ENCODE measurements at regions not wholly inside any gene's neighbourhood (a gene's known extent, or its start where the extent isn't known, plus 50 kb on each side); places are given as distances from the start of the nearest gene placed in this dataset.

DNA sequence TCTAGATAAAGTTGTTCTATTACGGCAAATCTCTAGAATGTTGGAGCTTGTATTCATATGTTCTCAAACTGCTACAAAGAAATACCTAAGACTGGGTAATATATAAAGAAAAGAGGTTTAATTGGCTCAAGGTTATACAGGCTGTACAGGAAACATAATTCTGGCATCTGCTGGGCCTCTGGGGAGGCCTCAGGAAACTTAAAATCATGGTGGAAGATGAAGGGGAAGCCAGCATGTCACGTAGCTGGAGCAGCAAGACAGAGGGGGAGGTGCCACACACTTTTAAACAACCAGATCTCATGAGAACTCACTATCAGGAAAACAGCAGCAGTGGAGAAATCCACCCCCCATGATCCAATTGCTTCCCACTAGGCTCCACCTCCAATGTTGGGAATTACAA lies 390.4 kb upstream of the ADGRL4 start:
- DNase-seq: no peak

DNA sequence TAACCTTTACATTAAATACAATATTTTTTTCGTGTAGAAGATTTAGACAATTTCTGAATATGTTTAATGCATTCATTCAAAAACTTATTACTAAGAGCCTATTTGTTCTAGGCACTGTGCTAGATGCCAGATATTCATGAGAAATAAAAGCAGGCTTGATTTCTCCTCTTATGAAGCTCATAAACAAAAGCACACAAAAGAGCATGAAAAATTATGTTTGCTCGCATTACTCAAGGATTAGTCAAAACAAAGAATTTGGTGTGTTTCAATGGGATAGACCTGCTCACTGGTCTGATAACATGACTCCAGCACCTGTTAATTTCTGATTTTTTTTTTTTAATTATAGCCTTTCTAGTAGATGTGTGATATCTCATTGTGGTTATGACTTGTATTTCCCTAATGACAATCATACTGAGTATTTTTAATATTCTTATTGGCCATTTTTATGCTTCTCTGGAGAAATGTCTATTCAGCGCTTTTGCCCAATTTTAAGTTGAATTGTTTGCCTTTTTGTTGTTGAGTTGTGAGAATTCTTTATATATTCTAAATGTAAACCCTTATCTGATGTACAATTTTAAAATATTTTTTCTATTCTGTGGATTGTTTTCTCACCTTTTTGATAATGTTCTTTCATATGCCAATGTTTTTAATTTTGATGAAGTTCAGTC lies 382.3 kb upstream of the ADGRL4 start:
- DNase-seq: no peak

DNA sequence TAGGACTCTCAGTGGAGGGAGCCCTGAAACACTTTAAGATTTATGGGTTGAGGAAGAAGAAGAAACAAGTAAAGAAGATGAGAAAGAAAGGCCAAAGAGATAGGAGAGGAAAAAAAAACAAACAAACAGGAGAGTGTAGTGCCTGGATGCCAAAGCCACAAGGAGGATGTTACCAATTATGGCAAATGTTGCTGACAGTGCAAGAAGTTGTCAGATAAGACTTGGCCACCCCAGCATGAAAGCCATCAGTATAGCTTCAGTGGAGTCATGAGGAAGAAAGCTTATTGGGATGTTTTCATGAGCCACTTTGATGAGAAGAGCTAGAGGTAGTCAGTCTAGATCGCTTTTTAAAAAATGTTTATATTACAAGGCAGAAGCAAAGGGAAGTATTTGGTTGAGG lies 380.2 kb upstream of the ADGRL4 start:
- no peak for DNase-seq

DNA sequence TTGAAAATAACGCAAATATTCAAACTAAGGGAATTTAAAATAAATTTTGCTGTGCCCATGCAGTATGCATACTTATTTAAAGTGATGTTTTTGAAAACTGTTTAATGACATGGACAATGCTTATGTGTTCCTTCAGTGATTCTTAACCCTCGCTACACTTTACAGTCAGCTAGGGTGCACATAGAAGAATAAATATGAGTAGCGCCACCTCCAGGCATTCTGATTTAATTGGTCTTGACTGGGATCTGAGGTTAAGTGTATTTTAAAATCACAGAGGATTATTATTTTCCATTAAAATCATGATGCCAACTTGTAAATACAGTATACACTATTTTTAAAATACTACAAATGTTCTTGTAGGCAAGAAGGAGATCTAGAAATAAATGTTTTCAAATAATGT lies 373.5 kb upstream of the ADGRL4 start:
- no peak for DNase-seq

DNA sequence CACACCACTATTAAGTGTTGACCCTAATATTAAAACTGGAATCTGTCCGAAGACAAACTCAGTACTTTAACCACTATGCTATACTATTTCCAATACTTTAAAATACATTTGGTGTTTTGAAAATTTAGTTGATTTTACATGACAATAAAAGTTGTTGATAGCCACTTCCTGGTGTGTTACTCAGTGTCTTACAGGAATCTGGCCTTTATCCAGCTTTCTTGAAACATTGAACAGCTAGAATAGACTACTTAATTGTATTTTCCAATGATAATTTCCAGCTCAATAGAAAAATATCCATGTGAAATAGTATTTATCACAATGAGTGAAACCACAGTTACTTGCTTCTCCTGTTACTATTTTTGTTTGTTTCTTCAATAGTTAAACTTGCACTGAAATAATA lies 369.6 kb upstream of the ADGRL4 start:
- DNase-seq: no peak

DNA sequence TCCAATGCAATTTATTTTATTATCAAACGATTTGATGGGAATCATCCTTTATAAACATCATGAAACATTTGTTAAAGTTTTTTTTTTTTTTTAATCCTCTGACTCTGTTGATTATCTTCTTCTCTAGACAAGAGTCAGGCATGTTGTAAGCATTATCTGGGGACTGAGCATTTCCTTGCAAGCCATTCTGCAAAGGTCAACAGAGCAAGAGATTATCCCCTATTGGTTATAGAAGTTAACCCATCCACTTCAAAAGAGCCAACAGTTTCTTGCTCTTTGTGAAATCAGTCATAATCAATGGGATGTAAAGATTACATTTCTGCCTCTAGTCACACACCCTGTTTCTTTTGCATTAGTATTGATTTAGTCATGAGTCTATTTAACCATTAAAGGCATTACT lies 368.8 kb upstream of the ADGRL4 start:
- DNase-seq: no peak

DNA sequence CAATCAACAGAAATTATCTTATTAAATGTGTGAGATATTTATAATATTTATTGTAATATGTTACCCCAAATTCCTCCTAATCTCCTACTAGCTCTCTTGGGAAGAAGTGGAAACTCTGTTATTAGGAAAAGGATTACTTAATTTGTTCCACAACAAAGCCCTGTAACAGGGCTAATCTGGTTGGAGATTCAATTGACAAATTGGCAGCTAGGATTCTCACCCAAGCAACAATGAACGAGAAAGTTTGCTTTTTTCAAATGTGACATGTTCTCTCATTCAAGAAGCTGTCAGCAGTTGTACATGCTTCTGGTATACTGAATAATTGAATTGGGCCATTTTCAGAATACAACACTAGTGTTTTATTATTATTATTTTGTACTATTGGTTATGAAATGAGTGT lies 367.9 kb upstream of the ADGRL4 start:
- DNase-seq: no peak

DNA sequence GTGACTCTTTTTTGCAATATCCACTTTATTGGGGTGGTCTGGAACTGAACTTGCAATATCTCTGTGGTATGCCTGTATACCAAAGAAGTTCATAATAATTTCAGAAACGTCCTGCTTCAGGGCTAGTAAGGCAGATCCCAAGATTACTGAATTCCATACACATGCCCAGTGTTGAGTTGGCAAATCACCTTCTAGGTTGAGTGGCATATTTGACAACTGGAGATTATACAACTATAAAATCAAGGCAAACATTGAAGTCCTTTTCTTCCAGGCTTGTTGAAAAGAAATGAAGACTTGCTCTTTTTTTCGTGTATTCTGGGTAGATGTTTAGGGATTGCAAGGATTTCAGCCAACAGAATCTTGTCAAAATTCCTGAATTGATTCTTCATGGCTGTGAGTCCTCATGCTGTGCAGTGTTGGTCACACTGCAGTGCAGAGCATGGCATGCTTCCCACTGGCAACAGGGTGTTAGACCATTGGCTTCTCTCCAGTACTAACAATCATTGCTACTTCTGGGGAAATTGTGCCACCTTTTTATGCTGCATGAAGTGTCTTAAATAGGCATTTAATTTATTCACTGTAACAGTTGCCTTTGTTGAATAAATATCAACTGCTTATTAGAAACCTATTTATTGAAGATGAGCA lies 367.1 kb upstream of the ADGRL4 start:
- no peak for DNase-seq

DNA sequence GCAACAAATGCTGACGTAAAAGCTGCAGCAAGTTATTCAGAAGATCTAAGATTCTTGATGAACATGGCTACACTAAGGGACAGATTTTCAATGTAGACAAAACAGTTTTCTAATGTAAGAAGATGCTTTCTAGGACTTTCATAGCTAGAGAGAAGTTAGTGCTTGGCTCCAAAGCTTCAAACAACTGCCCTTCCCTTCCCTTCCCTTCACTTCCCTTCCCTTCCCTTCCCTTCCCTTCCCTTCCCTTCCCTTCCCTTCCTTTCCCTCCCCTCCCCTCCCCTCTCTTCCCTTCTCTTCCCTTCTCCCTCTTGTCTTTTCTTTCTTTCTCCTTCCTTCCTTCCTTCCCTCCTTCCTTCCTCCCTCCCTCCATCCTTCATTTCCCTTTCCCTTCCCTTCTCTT lies 365.3 kb upstream of the ADGRL4 start:
- no peak for DNase-seq

DNA sequence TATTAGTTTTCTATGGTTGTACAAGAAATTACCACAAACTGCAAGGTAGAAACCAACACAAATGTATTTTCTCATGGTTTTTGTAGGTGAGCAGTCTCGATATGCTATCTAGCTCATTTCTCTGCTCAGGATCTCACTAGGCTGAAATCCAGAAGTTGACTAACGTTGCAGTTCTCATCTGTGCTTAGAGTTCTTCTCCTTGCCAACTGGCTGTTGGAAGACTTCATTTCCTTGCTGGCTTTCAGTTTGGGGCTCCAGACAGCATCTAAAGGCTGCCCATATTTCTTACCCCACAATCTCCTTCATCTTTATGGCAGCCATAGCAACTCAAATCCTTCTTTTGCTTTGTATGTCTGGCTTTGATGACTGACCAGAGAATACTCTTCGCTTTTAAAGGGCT lies 362.6 kb upstream of the ADGRL4 start:
- no peak for DNase-seq

DNA sequence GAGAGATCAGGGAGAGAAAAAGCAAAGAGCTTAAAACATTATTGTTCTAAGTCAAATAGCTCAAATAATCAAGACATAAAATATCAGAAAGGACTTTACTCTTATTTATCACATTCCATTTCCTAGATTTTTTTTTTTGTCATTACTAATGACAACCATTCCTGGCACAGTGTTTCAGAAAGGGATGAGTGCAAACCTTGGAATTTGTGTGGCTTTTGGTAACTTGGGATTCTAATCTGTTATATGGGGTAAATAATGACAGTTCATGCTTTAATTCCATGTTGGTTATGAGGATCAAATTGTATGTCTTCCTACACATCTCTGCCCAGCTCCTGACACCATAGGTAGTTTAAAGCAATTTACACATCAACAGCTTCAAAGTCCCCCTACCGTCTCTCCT lies 358.4 kb upstream of the ADGRL4 start:
- no peak for DNase-seq

DNA sequence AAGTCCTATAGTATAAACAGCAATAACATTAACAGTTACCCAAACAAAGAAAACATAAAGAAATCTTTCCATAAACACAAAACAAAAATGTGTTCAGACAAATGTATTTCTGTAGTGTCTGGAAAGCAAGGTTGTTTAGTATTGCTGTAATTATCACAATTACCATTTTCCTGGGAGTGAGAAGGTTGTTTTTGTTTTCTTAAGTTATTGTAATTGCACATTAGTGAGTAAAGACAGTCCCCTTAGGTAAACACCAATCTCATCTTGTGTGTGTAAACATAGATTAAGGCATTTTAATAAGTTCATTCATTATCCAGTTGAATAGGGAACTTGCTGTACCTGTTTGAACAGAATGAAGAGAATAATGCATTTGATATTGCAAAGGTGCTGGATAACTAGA lies 356.9 kb upstream of the ADGRL4 start:
- no peak for DNase-seq

DNA sequence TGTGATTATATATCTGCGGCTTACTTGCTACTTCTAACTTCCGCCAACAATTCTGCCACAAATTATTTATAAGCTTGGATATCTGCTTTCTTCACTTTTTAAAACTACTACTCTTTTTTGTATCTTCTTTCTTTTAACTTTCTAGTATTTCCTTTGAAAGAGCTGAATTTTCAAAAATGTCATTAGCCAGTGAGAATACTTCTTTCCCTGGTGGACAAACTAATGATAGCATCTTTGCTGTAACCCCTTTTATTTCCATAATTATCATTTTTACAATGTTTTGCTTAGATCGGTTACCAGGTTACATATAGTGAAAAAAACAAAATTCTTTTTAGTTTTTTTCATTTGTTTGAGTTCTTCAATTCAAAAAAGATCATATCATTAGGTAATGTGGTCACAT lies 355.9 kb upstream of the ADGRL4 start:
- DNase-seq: no peak

DNA sequence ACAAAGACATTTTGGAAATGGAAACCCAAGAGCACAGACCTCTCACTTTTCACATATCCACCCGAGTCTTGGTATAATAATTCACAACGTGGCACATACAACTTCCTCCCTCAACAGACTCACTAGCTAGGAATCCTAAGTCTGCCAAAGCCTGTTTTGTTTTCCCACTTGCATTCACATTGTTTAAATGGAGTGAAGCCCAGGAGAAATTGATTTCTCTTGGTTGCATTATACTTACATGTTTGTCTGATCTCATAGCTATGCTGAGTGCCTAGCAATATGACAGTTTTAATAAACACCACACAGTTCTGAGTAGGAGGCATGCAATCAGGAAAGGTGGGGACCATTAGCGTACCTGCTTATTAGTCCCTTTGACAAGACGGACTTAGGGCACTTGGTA lies 348.6 kb upstream of the ADGRL4 start:
- no peak for DNase-seq

DNA sequence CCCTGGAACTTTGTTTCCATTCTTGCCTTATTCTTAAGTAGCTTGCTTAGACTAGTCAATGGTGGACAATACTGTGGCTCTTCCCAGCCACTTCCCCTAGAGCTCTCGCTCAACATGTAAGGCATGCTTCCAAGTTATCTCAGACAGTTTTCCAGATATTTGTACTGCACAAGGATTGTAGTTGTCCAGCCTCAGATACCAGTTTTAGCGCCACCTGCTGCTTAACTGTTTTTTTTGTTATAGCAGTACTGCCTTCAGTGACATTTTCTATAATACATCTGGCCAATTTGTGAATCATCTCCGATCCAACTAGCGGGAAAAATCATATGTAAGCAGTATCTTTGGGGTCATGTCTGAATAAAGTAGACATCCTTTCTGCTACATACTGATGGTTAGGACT lies 346.7 kb upstream of the ADGRL4 start:
- DNase-seq: peak; percentile 21

DNA sequence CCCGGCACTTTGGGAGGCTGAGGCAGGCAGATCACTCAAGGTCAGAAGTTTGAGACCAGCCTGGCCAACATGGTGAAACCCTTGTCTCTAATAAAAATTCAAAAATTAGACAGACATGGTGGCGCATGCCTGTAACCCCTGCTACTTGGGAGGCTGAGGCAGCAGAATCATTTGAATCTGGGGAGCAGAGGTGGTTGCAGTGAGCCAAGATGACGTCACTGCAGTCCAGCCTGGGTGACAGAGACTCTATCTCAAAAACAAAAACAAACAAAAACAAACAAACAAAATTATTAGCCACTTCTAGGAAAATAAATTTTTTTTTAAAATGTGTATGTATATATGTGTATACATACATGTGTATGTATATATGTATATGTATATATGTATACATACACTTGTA lies 320.3 kb upstream of the ADGRL4 start:
- DNase-seq: no peak

DNA sequence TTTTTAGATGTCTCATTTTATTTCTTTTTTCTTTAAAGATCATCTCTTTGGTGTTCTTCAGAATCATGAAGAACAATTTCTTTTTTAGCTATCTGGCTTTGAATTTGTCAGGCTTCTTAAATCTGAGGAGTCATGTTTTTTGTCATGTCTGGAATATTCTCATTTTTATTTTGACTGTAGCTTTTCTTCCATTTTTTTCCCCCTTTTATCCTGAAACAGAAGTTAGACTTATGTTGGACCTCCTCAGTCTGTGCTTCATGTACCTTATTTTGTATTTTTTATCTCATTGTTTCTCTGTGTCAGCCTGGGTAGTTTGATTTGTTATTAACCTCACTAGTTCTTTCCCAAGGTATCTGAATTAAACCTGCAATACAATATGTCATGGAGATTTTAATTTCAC lies 319.2 kb upstream of the ADGRL4 start:
- no peak for DNase-seq

DNA sequence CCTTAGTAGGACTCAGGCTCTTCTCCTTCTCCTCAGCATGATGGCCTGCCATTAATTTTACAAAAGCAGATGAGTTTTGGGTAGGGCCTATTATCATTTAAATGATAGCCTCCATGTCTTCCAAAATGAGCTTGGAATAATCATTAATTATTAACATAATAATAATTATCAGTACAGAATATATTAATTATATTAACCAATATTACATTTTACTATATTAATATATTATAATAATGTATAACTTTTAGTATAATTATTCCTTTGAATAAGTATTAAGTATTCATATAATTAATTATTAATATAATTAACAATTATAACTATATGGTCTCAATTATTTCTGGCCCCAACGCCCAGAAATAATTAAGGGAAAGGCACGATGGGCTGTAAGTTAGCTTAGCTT lies 318.6 kb upstream of the ADGRL4 start:
- DNase-seq: no peak

DNA sequence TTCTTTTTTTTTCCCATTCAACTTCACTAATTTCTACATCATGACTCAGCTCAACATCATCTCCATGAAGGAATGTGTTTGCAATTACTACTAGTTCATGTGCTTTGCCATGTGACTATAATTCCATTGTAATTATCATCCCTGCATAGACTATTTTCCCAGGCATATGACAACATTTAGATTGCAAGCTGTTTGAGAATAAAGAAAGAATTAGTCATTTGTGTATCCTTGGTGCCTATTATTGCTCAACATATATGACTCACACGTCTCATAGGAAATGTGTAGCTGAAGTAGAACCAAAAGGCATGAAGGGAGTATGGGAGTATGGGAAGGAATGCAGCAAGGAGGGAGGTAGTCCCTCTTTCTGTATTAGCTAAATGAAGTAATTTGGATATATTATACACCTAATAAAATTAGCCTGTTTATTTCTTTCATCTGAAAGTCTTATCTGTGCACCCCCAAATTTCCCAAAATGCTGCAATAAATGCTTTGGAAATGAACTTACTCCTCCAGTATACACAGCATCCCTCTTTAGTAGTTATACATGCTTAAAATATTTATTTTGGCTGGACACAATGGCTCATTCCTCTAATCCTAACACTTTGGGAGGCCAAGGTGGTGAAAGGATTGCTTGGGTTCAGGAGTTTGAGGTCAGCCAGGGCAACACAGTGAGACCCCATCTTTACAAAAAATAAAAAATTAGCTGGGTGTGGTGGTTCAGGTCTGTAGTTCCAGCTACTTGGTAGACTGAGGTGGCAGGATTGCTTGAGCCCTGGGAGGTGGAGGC lies 316.9 kb upstream of the ADGRL4 start:
- no peak for DNase-seq

DNA sequence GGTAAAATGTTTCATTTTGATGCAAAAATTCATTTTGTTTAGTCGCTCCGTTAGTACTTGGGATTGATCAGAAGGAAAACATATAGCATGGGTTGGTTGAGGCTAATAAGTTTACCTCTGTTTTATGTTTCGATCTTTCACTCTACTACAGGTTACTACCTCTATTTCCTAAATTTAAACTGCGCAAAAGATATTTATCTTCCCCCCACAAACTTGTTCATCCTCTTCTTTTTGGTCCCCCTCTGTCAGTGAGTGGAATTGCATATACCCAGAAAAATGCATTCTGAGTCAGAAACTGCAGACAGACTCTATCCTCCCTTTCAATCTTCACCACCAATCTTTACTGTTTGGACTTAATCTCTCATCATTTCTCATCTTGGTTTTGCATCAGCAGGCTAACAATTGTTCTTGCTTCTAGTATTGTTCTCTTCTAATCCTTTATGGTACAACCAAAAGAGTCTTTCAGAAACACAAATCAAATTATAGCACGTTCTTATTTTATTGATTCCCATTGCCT lies 316.0 kb upstream of the ADGRL4 start:
- no peak for DNase-seq

DNA sequence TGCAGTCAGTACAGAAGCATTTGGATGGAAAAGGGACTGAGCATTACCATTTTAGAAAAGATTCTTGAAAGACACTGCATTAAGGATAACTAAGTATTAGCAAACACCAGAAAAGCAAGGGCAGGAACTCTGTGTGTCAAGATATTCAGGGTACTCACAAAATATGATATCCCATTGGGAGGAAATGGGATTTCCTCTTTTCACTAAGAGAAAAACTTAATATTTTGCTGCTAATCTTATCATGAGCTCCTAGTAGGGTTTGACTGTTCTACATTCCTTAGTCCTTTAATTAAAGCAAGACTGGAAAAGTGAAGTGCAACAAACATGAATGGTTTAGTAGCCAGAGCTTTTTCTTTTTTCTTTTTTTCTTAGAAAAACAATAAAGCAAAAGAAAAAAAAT lies 305.9 kb upstream of the ADGRL4 start:
- no peak for DNase-seq

DNA sequence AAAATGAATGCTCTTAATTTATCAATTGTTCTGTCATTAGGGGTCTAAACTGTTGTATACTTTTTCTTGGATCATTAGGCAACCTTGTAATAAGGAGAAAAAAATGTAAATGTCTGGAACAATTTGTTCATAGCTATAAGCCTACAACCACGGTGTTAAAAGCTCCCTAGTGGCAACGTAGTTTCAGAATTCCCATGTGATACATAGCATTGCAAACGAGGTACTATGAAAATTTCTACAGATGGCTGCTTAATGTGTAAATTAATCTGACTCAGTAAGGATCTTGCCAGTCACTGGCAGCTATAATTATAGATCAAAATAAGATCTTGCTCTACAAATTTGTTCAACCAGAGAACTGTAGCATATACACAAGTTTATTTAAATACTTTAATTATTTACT lies 304.1 kb upstream of the ADGRL4 start:
- DNase-seq: no peak

DNA sequence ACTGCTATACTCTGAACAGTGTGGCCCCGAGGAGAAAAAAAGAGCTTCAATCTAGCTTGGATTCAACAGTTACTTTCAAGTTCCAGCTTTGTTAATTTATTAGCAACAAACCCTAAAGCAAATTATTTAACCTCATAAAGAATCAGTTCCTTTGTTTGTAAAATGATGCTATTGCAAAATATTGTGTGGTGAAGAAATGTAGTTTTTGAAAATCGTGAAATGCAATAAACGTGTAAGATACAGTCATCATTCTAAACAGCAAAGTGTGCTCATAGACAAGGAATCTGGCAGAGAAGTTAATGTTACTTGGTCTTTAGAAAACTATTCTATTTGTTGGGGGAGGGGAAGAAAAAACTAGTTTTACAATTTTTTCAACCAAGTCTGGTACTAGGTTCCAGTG lies 297.6 kb upstream of the ADGRL4 start:
- no peak for DNase-seq

DNA sequence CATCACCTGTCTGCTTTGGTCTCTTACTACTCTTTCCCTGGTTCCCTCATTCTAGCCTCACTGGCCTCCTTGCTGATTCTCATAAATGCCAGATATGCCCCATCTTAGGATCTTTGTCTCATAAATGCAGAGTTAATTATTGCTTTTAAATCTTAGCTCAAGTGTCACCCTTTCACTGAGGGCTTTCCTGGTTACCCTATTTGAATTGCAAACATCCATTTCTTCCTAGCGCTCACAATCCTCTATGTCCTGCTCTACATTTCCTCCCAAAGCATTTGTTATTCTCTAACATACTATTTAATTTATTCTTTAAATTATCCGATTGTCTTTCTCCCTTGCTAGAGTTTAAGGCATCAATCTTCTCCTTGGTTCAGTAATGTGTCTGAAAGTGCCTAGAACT lies 296.5 kb upstream of the ADGRL4 start:
- DNase-seq: no peak
